Nucleus accumbens (tissue), 56 donors: ENCODE measurements at regions not wholly inside any gene's neighbourhood (a gene's known extent, or its start where the extent isn't known, plus 50 kb on each side); places are given as distances from the start of the nearest gene placed in this dataset.

Source experiments
- DNase-seq, 56 donors: peaks; one replicate each; lab custom pipeline; 2025; lab: John Stamatoyannopoulos, UW

DNA sequence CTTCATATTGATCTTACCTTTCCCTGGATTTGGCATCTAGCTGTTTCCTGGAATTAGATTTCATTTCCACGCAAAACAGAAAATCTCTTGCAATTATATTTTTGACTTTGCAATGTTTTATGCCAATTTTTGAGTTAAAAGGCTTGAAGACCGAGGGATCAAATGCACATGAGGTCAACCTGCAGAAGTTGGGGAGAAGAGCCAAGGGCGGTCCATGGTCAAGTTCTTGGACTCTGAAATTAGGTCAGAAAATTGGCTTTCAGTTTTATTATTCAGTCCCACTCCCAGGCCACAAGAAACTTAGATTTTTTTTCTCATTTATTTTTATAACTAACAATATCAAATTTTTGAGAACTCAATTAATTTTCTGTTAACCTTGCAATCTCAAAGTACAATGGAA, 499.1 kb upstream of the USP24 start:
- no peak for DNase-seq

DNA sequence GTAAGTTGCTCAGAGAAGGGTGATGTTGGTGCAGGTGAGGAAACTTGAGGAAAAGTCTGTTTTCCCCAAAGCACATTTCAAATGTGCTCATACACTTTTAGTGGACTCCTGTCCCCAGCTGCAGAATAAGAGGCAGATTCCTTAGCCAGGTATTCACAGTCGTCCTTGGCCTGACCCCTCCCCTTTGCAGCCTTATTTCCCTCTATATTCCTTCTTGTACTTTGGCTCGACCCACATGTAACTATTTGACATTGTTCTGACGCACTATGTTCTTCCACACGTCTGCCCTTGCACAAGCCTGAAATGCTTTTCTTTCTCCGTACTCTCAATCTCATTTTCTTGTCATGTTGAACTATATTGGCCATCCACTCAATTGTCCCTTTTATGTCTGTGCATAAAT, 498.4 kb upstream of the USP24 start:
- no peak for DNase-seq

DNA sequence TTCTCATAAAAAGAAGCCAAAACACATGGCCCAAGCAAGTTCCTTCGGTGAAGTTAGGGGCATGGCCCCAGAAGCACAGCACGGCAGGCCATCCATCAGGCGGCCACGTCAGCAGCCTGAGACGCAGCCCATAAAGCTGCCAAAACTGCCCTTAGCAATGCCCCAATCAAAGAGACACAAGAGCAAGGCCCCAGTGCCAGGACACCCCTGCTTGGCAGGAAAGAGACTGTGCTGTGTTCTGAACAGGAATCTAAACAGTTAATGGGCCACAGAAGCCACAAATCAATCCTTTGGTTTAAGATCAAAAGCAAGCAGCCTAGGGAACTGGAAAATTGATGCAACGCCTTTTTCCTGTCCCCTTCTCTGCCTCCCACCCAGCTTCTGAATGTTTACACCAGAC, 497.0 kb upstream of the USP24 start:
- no peak for DNase-seq

DNA sequence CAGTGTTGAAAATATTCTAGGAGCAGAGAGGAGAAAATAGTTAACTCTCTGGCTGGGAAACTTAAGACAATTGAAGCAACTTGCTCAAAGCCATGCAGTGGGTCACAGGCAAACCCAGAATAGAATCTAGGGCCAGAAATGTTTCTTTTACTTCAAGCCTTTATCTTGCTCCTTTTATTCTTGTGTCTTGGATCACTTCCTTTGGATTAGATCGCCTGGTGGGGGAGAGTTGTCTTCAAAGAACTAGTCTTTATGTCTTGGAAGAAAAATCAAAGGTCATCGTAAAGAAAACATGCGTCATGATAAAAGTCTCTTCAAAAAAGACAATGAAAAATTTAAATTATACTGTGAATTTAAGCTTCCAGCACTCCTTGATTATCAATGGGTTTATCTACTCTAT, 493.6 kb upstream of the USP24 start:
- DNase-seq, result no peak

DNA sequence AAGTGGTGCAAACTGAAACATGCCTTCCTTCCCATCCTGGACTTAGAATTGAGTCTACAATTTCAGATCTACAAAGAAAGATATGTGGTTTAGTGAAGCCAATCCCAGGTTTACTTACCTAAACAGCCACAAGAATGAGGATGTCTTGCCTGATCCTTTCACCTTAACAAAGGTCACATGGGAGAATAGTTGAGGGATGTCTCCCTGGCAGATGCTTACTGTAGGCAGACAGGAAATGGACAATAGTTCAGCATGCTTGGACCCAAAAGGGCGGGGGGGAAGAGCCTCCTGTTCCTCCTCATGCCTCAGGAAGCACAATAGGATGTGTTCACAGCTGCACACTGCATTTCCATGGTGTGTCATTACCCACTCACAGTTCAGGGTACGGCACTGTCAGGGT, 492.7 kb upstream of the USP24 start:
- DNase-seq, result no peak

DNA sequence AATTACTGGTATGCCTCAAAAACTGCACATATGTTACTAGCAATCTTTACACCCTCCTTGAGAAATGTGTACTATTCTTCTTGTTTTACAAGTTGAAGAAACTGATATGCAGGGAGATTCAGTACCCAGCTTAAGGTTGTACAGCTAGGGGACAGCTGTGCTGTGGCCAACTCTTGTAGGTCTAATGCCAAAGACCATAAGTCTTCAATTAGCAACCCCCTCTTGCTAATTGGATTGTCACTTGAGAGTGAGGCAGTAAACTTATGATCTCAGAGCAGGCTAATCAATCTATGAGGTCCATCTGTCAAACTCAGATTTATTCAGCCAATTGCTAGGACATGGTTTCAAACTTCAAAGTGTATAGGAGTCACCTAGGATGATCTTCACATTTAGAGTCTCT, 492.0 kb upstream of the USP24 start:
- no peak for DNase-seq

DNA sequence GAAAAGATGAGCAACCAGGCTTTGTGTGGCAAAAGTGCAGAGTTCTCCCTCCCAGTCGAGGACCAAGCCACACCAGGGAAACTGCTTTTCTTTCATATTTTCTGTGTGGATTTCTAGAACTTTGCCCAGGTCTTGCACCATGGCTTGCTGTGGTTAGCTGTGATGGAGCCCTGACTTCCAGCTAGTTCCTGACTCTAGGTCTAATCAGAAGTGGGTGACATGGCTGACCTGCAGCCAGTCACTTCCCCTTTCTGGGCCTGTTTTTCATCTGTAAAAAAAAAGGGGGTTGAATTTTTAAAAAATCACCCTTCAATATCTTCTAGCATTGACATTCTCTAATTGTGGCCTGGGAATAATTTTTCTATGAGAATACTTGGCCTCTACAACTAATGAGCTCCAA, 491.2 kb upstream of the USP24 start:
- no peak for DNase-seq

DNA sequence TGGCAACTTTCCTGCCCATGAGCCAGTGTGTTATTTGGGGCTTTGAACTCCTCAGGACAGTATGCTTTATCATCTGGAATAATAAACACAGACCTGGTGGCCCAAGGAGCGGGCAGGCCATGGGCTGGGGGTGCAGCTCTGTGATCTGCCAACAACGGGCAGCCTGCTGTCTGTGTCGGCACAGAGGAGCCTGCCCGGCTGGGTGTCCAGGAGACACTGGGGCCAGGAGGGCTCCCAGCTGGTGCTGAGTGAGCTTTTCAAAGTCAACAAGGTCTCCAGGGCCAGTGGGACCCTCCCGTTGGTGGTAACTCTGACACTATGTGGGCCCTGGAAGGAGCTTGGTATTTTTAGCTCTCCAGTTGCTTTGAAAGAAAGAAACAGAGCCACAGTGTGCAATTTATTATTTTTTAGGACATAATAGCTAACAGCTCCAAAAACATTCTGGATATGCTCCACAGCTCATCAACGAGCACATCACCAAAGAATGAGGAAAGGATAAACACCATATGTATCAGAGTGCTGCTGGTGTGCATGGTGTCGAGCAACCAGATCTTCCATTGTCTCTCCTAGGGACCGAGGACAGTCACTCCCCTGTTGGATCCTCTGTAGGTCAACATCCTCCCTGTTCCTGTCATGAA, 488.7 kb upstream of the USP24 start:
- DNase-seq, result no peak

DNA sequence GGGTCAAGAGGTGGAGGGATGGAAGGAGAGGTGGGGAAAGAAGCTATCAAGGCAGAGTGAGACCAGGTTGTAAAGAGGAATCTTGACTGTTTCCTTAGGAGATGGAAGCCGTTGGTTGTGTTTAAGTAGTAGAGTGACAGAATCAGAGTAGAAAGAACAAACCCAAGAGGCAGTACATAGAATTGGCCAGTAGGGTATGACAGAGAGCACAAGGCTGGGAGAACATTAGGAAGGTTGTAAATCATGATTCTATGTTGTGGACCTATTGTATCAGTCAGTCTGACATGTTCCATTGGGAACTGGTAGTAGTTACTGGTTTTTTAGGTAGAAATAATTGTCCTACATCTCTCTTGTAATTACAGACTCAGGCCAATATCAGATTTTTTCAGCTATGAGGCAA, 486.9 kb upstream of the USP24 start:
- DNase-seq, result no peak

DNA sequence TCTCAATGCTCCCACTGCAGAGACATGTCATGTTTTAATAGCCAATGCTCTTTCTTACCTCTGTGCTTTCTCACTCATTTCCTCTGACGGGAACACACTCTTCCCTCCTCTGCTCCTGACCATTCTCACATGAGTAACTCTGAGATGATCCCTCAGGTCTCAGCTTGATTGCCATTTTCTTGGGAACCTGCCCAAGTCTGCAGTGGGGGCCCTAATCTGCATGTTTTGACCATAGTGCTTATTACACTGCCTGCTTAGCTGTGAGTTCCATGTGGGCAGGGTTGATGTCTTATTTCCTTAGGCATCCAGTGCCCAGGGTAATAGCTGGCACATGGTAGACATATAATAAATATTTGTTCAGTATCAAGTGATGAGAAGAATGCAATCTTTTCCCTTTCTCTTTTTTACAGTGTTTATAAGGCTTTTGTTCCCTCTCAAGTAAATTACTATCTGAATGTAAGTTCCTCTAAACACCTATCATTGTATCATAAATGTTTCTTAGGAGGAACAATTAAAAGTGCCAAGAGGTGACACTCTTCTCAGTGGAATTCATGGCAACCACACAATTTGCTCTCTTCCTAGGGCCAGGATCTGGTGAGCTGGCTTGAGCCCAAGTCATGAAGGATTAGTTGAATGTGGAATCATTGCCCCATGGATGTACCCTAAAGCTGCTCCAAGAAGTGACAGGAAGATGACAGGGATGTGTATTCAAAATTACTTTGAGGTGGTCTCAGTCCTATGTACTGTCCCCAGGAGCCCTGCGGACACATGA, 485.4 kb upstream of the USP24 start:
- no peak for DNase-seq

DNA sequence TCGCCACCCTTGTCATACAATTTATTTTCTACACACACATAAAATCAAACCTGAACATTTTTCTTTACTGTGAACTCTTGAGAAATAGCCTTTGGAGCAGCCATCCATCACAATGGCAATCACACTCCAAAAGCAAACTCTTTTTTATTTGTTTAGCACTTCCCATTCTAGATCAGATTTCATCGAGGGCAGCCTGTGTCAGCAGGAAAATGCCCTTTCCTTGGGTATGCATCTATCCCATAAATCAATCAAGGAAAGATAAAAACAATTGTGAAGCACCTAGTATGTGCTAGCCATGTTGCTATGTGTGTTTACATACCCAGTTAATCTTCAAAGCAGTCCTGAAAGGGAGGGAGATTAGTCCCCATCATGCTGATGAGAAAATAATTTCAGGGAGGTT, 484.1 kb upstream of the USP24 start:
- DNase-seq, result no peak

DNA sequence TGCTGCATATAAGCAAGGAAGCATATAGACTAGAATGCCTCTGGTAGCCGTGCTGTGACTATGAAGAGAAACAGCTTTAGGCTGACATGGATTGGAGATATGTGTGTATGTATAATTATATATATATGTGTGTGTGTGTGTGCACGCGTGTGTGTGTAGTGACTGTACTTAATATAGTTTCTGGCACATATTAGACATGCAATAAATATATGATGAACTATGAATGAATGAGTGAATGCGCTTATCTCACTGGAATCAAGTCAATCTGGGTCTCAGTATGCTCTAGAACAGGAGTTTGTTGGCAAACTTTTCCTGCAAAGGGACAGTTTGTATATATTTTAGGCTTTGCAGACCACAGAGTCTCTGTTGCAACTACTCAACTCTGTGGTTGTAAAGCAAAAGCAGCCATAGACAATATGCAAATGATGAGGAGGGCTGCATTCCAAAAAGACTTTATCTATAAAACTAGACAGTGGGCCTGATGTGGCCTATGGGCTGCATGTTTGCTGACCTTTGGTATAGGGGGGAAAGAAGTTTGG, 482.9 kb upstream of the USP24 start:
- DNase-seq, result no peak

DNA sequence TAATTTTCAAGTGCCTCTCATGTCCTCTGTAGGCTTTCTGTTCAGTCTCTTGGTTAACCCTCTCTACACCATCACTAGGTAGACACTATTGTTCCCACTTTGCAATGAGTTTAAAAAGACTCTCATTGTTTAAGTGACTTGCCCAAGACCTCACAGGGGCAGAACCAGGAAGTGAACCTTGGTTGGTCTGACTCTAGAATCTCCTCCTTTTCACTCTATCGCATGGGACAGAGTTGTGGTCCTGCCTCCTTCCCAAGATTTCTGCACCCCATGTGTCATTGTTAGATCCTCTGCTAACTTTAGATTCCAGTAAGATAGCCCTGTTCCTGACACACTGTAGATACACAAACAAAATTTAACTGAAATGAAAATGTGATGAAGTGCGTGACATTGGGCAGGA, 481.7 kb upstream of the USP24 start:
- no peak for DNase-seq

DNA sequence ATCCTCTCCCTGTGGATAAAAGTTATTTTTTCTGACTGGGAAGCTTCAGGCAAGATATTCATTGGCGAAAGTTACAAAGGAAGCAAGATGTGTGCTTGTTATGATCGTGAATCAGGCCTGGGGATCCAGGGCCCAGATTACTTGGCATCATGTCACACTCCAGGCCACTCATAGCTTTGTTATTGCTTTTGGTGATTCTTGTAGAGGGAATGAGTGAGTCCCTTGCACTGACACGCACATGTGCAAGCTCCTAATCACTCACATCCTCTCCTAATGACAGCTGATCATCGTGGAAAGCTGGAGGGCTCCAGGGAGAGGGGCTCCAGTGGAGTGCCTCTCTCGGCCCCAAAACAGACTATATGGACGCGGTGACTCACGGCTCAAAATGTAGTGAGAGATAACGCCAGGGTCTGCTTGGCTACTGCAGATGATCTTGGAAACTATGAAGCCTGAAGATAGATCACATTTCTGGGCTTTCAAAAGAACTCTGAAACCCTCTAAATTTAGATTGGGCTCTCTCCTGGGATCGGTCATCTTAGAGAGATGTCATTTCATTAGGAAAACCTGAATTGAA, 481.1 kb upstream of the USP24 start:
- DNase-seq, result no peak

DNA sequence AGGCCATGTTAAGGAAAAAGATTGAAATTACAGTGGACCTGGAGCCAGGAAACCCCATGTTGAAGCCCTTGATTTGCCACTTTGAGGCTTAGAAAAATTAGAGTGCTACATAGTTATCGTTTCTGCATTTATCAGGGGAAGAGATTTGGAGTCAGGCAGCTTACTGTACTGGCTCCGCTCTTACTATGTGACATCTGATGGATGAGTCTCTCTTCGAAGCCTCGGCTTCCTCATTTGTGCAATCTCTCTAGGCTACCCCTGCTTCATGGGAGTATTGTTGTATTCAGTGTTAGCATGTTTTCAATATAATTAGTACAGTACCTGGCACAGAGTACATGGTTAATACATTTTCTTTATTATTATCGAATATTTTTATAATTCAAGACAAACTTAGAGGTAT, 480.4 kb upstream of the USP24 start:
- DNase-seq, result no peak

DNA sequence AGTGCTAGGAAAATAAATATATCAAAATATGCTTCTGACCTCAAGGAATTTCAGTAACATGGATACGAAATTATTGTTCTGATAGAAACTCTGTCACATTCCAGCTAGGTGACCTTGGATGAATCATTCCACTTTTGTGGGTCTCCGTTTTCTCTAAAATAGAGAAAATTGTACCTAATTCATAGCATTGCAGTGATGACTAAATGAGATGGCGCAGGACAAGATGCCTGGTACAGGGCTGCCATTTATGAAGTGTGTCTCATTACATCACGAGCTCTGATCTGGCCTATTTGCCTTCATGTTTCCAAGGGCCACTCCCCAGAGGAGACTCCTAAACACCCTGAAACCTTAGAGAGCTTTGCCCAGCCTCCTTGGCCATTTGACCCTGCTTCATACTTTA, 480.0 kb upstream of the USP24 start:
- DNase-seq, result no peak

DNA sequence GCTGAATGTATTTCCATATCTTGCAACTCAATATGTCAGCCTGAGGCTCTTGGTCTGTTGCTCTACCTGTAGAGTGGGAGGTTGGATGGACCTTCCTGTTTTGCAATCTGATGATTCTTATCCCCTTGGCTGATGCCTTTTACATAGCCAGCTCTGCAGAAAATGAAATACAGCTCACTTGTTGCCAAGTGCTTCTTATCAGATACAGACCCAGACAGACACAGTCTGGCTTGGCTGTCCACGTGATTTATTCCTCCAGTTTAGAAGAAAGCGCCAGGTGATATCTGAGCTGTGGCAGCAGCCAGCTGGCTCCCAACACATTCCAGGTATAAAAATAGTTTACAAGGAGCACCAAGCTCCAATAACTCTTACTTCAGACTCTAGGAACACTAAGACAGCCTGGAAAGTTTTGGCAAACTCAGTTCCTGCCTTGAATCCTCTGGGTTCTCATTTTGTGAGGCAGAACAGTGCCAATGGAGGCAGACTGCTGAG, 479.2 kb upstream of the USP24 start:
- DNase-seq, result no peak

DNA sequence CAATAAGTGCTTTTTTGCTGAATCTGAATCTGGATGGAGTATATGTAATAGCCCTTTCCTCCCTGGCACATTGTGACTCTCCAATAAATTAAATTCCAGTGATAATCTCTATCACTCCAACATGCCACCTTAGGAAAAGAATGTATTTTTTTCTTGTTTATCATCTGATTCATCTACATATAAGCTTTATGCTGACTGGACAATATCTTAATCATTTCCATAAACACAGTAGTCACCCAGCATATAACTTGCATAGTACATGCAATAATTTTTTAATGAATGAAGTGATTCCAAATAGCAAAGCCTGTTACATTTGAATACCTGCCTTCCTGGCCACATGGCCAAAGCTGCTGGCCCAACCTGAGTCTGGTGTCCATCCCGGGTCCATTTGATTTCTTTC, 477.6 kb upstream of the USP24 start:
- no peak for DNase-seq

DNA sequence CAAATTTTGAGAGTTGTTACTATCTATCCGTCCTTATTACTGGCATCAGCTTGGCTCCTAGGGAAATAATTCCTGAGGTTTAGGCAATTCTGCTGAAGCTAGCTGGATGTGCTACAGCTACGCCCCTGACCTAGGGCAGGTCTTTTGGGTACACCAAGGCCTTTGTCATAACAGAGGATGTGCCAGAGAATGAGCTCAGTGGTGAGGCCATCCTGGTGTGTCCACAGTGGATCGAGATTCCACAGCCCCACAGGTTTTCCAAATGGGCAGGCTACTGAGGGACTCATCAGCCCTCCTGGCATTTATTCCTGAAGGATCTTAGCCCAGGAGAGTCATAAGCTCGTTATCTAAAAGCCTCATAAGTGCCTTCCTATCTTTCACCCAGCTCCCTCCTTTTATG, 475.2 kb upstream of the USP24 start:
- DNase-seq, result no peak

DNA sequence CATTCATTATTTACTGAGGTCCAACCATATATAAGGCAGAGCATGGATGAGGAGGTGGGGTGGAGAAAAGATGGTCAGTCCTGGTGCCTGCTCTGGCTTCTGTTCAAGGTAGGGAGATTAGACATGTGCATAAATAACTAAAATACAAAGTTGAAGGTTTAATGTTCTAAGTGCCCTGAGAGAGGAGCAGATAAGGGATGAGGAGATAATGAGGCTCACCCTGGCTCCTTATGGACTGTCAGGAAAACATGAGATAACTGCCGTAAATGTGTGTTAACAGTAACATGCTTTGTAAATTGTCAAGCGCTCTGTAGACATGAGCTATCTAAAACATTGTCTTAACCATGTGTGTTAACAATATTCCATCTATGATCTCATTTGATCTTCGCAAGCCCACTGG, 474.6 kb upstream of the USP24 start:
- no peak for DNase-seq

DNA sequence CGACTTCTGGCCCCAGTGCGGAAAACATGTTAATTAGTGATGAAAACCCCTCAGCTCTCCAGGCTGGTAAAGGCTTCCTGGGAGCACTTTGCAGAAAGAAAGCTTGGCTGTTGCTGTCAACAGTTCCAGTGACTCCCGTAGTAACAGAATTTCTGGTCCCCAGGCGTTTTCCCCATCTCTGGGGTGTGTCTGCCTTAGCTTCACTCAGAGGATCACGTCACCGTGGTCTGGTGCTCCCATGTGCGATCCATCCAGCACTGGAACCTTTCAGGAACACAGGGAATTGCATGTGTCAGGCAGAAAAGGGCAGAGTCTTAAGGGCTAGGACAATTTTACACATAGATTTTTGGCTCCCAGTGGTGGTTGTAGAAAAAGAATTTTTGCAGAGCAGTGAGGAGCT, 470.4 kb upstream of the USP24 start:
- DNase-seq, result no peak

DNA sequence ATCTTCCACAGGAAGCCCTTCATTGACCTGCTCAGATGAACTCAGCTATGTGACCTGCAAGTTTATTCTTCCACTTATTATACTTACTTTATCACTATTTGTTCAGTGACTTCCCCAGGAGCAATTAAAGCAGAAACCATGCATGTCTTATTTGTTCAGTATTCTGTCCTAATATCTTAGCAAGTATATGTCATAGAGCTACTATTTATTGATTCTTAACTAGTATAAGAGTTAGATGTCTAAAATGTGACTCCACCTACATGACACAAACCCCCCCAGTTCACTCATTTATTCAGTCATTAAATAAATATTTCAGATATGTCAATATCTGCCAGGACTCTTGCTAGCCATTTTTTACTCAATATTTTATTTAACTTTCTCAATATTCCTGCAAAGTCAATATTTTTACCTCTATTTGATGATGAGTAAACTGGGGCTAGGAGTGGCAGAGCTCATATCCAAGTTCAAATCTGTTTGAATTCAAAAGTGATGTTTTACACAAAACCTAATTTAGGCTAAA, 469.0 kb upstream of the USP24 start:
- DNase-seq, result no peak
